ENCODE measurements at regions not wholly inside any gene's neighbourhood (a gene's known extent, or its start where the extent isn't known, plus 50 kb on each side); places are given as distances from the start of the nearest gene placed in this dataset.

DNA sequence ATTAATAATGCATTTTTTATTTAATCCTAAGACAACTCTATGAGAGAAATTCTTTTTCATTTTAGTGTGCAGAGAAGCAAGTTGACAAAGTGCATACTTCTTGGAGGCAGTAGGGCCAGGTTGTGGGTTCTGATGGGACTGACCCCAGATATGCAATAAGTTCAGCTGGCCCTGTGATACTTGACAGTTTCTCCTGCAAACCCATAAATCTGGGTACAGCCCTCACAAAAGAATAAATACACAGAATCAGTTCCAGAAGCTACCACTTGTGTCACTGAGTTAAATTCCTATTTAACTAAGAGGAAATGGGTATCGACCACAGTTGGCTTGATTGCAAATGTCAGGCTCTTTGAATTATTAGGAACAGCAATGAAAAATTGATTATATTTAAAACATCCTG lies 598.5 kb upstream of the API5 start:
- intact Hi-C loops (cut with micrococcal nuclease): no loop called here
- no peaks in the 10 kb centered on the region for H3K27me3 Mint-ChIP-seq
- peaks cover 5% of the 10 kb centered on the region for H3K9me3 Mint-ChIP-seq
- ChIA-PET POLR2A (no interaction called here), CTCF (no interaction called here)
- ATAC-seq (ENCODE audit: low read depth) (no peak), DNase-seq (no peak)
- H3K27ac Mint-ChIP-seq: no peak overlapping the region
- no peaks in the 10 kb centered on the region for H3K4me1 Mint-ChIP-seq
- no peaks in the 10 kb centered on the region for H3K36me3 Mint-ChIP-seq (ENCODE audit: low read depth)
- no peak overlapping the region for H3K4me3 Mint-ChIP-seq
- TF ChIP-seq, protein P1, sequence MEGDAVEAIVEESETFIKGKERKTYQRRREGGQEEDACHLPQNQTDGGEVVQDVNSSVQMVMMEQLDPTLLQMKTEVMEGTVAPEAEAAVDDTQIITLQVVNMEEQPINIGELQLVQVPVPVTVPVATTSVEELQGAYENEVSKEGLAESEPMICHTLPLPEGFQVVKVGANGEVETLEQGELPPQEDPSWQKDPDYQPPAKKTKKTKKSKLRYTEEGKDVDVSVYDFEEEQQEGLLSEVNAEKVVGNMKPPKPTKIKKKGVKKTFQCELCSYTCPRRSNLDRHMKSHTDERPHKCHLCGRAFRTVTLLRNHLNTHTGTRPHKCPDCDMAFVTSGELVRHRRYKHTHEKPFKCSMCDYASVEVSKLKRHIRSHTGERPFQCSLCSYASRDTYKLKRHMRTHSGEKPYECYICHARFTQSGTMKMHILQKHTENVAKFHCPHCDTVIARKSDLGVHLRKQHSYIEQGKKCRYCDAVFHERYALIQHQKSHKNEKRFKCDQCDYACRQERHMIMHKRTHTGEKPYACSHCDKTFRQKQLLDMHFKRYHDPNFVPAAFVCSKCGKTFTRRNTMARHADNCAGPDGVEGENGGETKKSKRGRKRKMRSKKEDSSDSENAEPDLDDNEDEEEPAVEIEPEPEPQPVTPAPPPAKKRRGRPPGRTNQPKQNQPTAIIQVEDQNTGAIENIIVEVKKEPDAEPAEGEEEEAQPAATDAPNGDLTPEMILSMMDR (IDR thresholded peaks at IDR 0.05): no peak

DNA sequence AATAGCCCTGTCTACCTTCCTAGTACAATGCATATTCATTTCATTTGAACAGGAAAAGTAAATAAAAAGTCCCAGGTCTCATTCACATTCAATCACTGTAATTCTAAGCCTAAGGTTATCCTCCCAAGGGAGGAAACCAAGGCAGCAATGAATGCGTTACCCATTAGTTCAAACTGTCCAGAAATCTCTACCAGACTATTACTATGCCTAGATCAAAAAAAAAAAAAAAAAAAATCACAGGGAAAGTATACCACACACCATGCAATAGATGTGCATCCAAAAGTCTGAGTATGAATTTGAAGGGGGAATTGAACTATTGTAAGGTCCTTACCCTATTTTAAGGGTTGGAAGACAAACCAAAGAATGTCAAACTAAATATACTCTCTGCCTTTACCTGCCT lies 598.0 kb upstream of the API5 start:
- no peaks in the 10 kb centered on the region for H3K4me1 Mint-ChIP-seq
- ChIA-PET CTCF (no interaction called here), POLR2A (no interaction called here)
- H3K27me3 Mint-ChIP-seq: no peaks in the 10 kb centered on the region
- peaks cover 6% of the 10 kb centered on the region for H3K9me3 Mint-ChIP-seq
- DNase-seq (no peak), ATAC-seq (ENCODE audit: low read depth) (no peak)
- TF ChIP-seq, protein P1 (IDR thresholded peaks at IDR 0.05): no peak
- H3K4me3 Mint-ChIP-seq: no peak overlapping the region
- intact Hi-C loops (cut with micrococcal nuclease): no loop called here
- H3K27ac Mint-ChIP-seq: no peak overlapping the region
- no peaks in the 10 kb centered on the region for H3K36me3 Mint-ChIP-seq (ENCODE audit: low read depth)

DNA sequence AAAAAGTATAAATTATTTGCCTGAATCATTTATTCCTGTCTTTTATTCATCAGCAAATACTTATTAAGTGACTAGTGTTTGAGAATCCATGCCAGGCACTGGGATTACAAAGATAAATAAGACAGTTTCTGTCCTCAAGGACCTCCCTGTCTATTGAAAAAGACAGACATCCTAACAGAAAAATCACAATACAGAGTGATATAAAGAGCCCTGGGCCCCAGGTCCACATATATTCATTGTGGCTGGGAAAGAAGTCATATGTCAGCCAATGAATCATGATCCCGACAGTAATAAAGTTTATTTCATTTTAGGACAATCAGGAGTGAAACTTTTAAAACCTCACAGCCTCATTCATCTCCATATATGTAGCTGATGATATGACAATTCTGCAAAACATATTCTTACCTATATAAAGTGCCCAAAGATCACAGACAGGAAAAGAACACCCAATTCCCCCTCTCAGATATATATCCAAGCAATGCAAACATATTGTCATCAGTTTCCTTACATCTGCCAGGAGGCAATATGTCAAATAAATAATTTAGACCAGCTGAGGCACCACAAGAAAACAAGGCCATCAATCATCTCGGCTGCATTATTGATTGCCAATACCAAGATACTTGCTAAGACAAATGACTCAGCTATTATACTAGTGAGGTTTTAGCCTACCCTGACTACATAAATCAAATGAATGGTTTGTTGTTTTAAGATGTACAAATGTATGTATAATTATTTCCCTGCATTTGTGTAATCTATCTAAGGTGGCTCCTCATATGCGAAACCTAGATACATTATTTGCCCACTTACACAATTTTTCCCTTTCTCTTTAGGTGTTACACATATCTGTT lies 590.9 kb upstream of the API5 start:
- no peak overlapping the region for H3K27ac Mint-ChIP-seq
- TF ChIP-seq, protein P1 (IDR thresholded peaks at IDR 0.05): no peak
- no peaks in the 10 kb centered on the region for H3K36me3 Mint-ChIP-seq (ENCODE audit: low read depth)
- H3K27me3 Mint-ChIP-seq: no peaks in the 10 kb centered on the region
- H3K9me3 Mint-ChIP-seq: peaks cover 5% of the 10 kb centered on the region
- intact Hi-C loops (cut with micrococcal nuclease): no loop called here
- ChIA-PET POLR2A (no interaction called here), CTCF (no interaction called here)
- DNase-seq: no peak
- ATAC-seq (ENCODE audit: low read depth): no peak
- no peaks in the 10 kb centered on the region for H3K4me1 Mint-ChIP-seq
- H3K4me3 Mint-ChIP-seq: no peak overlapping the region

DNA sequence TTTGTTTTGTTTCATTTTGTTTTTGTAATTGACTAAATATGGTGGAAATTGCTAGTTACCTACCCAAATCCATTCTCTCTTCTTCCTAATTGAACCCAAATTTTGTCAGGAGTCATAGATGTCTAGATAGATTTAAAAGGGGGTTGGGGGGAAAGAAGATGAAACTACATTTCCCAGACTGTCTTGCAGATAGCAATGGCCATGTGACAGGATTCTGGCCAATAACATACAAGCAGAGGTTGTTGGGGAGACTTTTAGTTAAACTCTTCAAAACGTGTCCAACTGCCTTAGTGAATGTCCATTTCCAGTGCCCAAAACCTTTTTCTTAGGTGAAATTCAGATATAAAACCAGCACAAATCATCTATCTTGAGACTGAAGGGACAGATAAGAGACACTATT lies 583.9 kb upstream of the API5 start:
- ChIA-PET CTCF (no interaction called here), POLR2A (no interaction called here)
- Mint-ChIP-seq H3K4me3 (no peak overlapping the region), H3K9me3 (peaks cover 5% of the 10 kb centered on the region), H3K27ac (no peak overlapping the region), H3K27me3 (no peaks in the 10 kb centered on the region), H3K4me1 (no peaks in the 10 kb centered on the region), H3K36me3 (ENCODE audit: low read depth) (no peaks in the 10 kb centered on the region)
- DNase-seq: no peak
- TF ChIP-seq, protein P1 (IDR thresholded peaks at IDR 0.05): no peak
- intact Hi-C loops (cut with micrococcal nuclease): no loop called here
- ATAC-seq (ENCODE audit: low read depth): no peak

DNA sequence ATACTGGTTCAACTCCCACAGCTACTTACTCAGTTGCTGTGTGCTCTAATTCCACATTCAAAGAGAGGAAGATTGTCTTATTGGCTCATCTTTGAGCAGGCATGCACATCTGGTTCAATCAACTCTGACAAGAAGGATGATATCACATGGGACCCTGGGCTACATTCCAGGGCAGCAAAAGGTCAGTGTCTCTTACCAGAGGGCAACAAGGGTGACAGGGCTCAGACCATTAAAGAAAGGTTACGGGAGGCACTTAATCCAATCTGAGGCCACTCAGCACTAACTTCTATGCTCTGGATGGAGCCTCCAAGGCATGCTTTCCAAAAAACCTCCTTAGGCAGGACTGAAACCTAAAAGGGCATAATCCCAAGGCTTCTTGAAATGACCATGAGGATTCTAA lies 549.4 kb upstream of the API5 start:
- Mint-ChIP-seq H3K27me3 (no peaks in the 10 kb centered on the region), H3K4me1 (no peaks in the 10 kb centered on the region), H3K9me3 (no peaks in the 10 kb centered on the region), H3K27ac (no peak overlapping the region), H3K36me3 (ENCODE audit: low read depth) (no peaks in the 10 kb centered on the region), H3K4me3 (no peak overlapping the region)
- no peak for DNase-seq
- CTCF ChIA-PET: no interaction called here
- no peak for ATAC-seq (ENCODE audit: low read depth)
- intact Hi-C loops (cut with micrococcal nuclease): no loop called here
- POLR2A ChIA-PET: no interaction called here
- TF ChIP-seq, protein P1 (IDR thresholded peaks at IDR 0.05): no peak

Data from activated B cell treated with CpG ODN at 0.5 μM for 24 hours (primary cell).